ENCODE measurements at regions not wholly inside any gene's neighbourhood (a gene's known extent, or its start where the extent isn't known, plus 50 kb on each side); places are given as distances from the start of the nearest gene placed in this dataset.

- TF ChIP-seq CTCF (conservative IDR thresholded peaks at IDR 0.05; ENCODE audit: low read depth, low read length), result no peak
- TF ChIP-seq CHD1 (IDR thresholded peaks at IDR 0.05; ENCODE audit: low read depth, low read length), result no peak
- no peak for TF ChIP-seq BHLHE40 (IDR thresholded peaks at IDR 0.05; ENCODE audit: low read depth, low read length)
Observed at GRCh38 chr12:30378307-30378706, 317.4 kb downstream of the IPO8 start.
